T-helper 1 cell (primary cell): ENCODE measurements at regions not wholly inside any gene's neighbourhood (a gene's known extent, or its start where the extent isn't known, plus 50 kb on each side); places are given as distances from the start of the nearest gene placed in this dataset.
"Not testable (repeated sequence)": the region's sequence is repeated elsewhere in the genome, so short reads cannot be mapped to it uniquely, and the experiment has no call there.

Experiments
- DNase-seq, 5 donors: peaks; one replicate each; pipeline ENCODE4 v3.0.0-alpha.2; 2012 to 2020

DNA sequence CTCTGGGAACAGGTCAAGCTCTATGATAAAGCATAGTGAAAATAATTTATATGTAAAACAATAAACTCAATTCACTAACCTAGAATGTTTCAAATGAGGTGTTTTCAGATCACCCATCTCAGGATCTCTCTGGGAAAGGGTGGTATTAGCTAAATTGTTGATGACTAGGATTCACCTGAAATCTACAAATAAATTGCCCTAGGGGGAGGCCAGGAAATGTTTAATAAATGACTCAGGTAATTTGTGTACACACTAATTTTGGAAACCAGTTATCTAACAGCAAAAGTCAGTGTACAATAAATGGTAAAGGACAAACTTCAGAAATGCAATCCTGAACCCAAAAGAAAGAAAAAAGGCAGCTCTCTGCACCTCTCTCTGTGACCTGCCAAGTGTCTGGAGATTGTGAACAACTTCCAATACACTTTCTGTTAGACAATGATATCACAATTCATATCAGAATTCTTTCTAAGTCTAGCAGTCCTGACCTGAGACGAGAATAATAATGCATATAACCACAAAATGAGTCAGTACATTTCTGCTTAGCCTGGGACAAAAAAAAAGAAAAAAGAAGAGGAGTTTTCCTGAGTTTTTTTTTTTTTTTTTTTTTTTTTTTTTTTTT is 760.0 kb downstream of the EPHA4 start:
- no peak for DNase-seq

DNA sequence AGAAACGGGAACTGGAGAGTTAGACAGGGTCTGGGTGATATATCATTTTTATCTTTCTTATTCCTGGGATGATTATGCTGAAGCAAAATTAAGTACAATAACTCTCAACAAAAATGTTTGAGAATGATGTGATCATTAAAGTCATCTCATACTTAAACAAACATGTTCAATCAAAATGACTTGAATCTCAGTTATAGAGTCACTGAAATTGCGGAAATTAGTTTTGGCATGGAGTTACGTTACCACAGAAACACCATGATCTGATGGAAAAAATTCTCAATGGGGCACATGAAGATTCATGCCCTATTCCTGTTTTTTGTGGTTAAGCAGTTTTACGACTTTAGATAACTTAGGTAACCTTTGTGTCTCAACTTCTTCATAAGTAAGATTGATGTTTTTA is 757.7 kb downstream of the EPHA4 start:
- no peak for DNase-seq

DNA sequence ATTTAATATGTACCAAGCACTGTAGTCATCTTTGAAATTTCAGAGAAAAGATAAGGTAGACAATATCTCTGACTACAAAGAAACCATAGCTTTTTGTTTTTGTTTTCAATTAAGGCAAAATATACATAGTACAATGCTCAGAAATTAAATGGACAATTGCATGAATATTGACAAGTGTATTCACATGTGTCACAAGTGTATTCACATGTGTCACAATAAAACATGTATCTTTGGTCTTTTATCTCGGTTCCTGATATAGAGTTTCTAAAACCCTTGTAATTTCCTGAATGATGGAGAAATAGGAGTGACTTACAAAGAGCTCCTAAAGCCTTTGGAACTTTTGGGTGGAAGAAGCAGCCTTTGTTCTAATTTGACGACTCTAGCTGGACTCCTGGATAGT is 756.4 kb downstream of the EPHA4 start:
- DNase-seq = no peak

DNA sequence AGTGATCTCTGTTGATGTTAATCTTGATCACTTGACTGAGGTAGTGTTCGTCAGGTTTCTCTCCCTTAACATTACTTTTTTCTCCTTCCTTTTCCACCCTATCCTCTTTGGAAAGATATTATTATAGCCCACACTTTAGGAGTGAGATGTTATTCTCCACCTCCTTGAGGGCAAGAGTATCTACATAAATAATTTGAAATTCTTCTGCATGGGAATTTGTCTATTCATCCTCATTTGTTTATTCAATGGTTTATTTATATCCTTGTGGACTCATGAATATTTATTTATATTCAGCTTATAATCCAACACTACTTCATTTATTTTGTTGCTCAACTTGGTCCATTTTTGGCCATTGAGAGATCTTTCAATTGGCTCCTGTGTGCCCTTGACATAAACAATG is 750.4 kb downstream of the EPHA4 start:
- no peak for DNase-seq

DNA sequence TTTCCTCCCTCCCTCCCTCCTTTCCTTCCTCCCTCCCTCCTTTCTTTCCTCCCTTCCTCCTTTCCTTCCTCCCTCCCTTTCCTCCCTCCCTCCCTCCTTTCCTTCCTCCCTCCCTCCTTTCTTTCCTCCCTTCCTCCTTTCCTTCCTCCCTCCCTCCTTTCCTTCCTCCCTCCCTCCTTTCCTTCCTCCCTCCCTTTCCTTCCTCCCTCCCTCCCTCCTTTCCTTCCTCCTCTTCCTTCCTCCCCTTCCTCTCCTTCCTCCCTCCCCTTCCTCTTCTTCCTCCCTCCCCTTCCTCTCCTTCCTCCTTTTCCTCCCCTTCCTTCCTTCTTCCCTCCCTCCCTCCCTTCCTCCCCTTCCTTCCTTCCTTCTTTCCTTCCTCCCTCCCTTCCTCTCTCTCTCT is 748.5 kb downstream of the EPHA4 start:
- DNase-seq = not testable (repeated sequence)

DNA sequence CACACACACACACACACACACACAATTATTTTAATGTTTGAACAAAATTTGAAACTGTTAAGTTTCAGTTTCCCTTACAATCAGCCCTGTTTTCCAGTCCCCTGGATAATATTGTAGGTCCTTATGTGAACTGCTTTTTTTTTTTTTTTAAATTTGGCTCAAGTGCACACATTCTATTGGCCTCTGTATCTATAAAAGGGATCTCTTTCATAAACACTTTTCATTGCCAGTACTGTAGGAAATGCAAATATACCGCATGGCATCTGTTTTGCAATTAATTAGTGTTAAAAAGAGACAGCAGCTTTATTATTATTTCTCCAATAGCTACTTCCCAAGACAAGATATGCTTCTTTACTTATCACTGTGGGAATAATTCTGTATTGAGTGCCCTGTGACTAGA is 738.7 kb downstream of the EPHA4 start:
- no peak for DNase-seq

DNA sequence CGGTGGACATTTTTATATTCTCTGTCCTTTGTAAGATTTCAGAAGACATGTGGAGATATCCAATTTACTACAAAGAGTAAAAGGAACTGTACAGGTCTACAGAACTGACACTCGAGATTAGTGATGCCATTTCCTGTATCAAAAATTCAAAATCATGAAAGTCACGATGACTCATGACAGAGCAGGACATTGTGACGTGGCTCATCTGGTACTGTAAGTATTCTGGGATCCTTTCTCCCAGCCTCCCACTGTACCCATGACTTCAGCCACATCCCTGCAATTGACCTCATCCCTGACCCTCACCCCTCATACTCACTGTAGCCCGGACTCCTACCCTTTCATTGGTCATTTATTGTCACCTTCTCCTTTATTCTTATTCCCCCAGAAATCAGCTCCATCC is 736.5 kb downstream of the EPHA4 start:
- no peak for DNase-seq

DNA sequence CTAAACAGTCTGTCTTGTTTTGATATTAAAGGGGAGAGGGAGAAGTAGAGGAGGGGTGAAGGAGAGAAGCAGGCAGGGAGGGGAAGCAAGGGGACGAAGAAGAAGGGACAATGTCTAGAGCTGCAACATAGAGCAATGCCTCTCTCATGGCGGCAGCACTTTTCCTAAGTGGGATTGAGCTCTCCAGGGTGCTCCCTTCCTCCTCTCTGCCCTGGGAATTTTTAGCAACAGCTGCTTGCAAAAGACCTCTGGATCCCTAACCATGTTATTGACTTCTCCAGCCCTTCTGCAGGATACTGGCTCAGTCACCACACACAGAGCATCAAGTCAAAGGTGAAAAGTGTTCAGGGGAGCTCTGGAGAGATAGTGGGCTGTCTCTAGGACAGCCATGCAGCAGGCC is 734.9 kb downstream of the EPHA4 start:
- no peak for DNase-seq

DNA sequence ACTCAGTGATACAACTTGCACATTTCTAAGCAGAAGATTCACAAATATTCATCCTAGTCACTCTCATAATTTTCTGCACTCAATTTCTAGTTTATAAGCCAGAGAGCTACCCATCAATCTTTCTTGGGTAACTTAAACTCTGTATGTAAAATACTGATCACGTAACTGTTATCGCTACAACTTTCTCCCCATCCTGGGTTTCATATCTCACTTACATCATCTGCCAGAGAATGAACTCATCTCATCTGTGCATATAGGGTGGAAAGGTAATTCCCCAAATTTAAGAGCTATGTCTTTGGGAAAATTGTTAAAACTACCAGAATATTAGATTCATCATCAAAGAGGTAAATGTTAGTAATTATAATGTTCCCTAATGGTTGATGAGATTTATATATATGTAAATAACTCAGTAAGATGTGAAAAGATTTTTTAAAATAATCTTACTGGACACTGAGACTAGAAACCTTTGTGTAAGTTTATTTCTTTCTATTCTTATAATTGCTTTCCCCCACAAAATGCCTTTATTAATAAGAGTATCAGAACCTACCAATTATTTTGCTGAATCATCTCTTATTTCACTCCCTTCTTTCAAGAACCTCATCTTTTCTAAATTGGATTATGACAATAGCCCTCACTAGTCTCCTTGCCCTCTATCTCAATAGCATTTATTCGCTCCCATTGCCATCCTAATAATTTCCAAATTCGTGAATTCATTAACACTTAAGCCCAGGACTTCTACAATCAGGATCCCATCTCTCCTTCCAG is 729.0 kb downstream of the EPHA4 start:
- no peak for DNase-seq

DNA sequence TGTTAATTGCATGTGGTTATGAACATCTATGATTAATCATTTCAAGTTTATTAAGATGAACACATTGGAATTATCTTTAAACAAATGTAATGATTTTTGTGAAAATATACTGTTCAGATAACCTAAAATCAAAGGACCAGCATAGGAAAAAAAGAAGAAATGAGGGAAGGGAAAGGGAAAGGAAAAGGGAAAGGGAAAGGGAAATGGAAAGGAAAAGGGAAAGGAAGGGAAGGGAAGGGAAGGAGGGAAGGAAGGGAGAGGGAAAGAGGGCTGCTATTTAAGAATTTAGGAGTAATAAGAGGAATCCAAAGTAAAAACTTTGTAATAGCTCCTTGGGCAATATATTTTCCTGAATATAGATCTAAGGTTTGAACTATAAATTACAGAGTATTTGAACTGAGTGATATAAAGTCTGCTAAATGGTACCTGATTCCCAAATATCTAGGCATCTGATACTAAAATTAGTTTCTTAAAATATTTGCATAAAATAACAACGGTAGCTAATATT is 726.3 kb downstream of the EPHA4 start:
- DNase-seq = no peak

DNA sequence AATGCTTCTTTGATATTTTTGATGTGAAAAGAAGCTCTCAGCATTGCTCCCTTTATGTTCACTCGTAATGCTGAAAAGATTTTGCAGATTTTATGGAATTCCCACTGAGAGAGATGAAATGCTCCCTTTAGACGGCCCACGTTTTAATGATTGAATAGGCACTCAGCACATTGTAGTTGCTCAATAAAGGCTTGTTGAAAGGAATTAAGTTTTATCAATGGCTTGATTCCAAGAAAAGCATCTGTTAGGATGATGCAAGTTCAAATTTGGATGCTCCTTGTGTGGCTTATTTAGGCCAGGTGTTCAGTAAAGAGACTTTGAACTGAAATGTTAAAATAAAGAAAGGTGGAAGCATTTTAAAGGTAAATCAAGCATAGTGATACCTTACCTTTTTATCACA is 725.1 kb downstream of the EPHA4 start:
- no peak for DNase-seq

DNA sequence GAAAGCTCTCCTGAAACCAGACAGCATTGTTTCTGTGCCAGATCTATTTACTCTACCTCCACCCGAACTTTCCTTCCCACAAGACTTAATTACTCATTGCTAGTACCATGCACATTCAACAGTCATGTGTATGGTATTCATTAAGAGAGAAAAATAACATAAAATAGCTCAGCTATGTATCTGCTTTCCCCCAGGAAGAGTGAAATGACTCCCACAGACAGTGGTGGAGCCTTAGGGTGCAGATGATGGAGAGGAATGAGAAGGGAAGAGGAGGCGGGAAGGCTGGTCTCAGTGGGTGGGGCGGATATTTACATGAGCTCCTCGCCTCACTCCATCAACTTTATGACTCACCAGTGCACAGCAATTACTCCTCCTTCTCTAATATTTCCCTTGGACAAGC is 724.5 kb downstream of the EPHA4 start:
- DNase-seq = no peak

DNA sequence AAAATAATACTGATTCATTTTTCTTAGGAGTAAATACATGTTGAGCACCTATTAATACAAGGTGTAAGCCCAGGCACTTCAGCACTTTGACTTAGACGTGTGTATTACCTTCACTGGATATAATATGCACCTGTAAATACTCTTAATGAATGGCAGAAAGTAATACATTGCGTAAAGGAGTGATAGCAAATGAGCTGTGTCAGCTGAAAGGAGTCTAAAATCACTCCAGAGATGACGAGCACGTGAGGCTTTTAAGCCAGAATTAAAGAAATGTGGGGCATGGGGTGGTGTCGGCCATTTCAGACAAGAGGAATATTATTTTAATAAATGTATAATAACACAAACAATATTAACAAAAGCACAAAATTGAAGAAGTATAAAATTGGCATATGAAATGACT is 722.7 kb downstream of the EPHA4 start:
- no peak for DNase-seq

DNA sequence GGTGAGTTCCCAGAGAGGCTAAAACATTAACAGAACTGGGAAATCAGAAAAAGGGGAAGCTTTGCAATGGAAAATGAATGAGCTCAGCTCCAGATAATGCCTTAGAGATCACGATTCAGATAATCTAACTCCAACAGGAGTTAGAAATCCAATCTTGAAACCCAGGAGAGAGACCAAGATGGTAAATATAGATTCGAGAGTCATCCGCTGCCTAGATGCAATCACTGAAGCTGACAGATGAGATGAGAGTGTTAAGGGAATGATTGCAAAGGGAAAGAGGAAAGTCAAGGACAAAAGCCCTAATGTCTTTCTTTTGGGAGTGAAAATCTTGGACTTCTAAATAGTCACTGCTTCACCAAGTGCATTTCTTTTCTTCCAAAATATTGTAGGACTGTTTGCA is 722.0 kb downstream of the EPHA4 start:
- no peak for DNase-seq

DNA sequence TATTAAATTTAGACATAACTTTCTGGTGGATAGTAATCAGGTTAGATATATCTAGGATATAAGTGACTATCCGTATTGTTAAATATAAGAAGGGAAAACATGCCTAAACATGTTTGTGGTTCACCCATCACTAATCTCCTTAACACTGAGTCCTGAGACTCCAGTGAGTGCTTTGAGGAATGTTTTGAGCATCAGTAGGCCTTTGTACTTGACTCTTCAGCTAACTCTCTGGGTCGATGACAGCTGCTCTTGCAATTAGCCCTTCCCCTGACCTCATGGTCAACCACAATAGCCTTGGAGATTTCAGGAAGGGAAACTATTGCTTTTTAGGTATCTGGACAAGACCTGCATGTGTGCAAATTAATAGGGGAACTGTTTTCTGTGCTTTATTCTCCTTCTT is 716.8 kb downstream of the EPHA4 start:
- no peak for DNase-seq

DNA sequence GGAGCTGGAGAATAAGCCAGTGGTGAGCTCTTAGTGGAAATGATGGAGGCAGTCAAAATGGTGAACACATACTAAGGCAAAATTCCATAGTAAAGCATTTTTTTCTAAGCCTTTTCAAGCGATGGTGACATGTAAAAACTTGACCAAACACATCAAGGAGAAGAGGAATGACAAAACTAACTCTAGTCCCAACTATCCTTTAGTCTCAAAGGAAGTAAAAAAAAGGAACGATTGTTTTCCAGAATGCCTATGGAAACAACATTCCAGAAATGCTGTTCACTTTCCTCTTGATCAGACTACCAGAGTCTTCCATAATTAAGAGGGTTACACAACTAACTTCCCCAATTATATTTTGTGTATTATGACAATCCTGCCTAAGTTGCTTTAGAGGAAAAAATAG is 715.6 kb downstream of the EPHA4 start:
- no peak for DNase-seq

DNA sequence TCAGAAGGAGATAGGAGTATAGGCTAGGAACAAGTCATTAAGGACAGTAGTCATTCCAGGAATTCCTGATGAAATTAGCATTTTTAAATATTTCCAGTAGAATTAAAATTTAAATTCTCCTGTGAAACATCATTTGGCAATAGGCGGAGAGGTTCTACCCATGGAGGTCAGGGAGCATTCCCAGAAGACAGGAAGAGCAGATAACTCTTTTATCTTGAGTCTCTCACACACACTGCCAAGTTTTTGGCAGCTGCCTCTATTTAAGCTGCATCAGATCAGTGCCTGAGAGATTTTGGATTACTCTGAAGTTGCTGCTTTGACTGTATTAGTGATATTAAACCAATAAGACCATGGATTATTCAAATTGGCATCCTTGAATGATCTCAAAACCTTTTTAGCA is 714.7 kb downstream of the EPHA4 start:
- DNase-seq = no peak

DNA sequence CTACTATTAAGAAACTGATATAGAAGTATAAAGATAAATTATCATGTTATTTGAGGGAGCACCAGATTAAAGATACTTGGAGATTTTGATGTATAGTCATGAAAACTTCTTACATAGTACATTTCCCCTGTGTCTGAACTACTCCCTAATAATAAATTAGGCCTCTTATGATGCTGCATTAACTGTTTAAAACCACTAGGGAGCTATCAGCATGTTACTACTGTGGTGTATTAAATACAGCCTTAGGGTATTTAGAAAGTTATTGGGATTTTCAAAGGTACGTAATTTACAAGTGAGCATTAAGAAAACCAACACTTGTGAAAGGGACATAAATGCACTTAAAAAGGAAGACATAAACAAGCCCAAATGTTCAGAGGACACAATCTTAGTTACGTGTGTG is 714.0 kb downstream of the EPHA4 start:
- DNase-seq = no peak

DNA sequence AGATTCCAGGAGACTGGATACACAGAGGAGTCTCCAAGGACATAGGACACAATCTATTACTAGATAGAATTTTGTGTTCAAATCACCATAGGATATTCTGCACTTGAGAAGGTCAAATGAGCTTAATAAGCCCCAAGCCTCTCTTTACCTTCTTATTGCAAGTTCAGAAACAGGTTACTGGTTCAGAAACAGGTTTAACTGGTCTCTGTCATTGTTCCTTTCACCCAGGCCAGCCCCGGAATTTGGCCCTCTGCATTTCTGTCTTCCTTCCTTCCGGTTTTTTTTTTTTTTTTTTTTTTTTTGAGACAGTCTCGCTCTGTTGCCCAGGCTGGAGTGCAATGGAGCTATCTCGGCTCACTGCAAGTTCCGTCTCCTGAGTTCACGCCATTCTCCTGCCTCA is 700.2 kb downstream of the EPHA4 start:
- DNase-seq = no peak

DNA sequence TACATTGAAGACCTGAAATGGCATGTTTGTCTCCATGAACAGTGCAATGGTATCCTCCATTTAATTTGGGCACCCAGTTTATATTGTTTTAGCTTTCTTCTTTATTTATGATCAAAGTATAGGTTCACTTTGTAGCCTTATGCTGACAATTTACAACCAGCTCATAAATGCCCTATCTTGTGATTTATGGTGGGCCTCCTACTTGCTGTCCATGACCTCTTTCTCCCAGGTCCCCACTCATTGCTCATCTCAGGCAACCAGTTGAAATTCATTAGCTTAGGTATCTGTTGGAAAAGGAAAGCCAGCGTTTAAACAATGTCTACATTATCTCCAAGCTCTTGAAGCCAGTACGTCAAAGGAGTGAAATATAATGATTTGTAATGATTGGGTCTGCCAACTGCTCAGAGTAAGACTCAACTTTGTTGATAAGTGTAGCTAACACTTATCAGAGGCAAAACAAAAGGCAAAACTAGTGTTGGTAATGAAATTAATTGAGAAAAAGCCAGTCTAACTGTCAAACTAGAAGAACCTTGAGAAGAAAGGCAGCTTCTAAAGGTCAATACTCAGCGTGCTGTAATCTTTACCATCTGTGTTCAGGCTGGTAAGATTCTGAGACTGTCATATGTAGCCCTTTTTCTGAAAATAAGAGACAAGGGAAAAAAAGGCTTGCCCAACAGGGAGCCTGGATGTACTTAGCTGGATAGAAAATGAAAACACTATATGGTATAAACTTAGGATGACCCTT is 695.9 kb downstream of the EPHA4 start:
- no peak for DNase-seq

DNA sequence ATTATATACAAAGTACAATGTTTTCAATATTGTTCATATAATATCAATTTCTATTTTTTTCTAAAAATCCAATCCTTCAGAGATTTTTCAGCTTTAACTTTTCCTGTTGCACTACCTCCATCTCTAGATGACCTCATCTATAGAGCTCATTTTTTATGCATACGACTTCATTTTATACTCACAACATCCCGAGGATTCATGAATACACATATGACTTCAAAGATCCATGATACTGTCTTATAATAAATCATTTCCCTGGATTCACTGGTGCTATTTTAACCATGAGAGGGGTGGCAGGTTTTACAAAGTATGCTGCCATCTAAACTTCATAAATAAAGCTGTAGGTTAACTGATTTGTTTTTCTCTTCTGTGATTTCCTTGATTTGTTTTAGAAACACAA is 694.6 kb downstream of the EPHA4 start:
- no peak for DNase-seq

DNA sequence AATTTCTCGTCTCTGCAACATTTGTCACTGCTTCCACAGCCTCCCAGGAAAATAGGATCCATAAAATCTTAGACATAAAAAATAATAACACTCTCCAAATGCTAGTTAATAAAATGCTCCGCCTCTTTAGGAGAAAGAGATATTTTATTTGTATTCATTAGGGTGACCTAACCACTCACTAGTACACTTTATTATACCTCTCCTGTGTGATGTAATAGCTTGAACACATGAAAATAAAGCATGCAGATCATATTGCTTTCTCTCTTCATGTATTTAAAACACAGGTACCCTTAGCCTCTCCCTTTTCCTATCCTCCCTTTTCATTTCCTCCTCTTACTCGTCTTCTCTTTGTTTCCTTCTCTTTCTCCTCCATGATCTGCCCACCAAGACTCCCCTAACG is 694.2 kb downstream of the EPHA4 start:
- DNase-seq = no peak

DNA sequence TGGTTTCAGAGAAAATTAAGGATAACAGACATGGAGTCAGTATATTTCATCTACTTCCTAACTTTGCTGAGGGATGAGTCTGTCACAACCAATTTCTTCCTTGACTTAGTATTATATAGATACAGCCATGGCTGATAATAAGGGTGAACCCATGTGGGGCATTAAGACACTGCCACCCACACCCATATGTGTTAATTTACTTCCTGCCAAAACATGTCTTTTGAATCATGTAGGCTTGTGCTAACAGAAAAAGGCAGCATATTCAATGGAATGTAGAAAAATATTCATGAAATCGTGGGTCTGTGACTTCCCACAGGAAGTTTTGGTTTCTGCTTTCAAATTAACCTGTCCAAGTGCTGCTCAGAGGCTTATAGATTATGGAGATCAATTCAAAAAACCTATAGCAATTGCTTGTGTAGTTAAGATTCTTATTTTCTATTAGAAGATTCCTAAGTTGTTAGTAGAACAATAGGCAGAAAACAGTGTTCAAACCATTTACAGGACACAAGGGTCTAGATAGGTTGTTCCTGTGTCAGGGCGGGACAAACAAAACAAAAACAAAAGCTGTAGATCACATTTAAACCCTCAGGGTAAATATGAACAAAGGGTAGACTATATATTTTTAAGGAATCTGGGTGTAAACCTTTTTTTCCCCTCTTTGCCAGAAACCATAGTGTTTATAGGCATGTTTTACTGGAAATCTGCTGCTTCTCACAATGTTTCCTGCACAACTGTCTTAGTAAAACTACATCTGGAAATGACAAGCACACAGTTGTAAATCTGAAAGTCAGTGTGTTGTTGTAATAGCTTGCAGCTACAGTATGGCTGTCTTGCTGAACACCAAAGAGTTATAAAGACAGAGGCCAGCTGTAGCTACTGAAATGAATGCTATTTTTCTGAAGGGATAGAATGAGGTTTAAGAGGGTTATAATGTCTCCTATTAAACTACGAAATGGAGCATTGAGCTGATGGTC is 691.2 kb downstream of the EPHA4 start:
- DNase-seq = no peak
